ENCODE measurements at regions not wholly inside any gene's neighbourhood (a gene's known extent, or its start where the extent isn't known, plus 50 kb on each side); places are given as distances from the start of the nearest gene placed in this dataset.

- TF ChIP-seq CTCF (IDR thresholded peaks at IDR 0.05; ENCODE audit: poor library complexity) (no peak), EZH2 (IDR thresholded peaks at IDR 0.05; ENCODE audit: borderline replicate concordance) (no peak), EZH2phosphoT487 (IDR thresholded peaks at IDR 0.05; ENCODE audit: low read depth, severe bottlenecking, unreplicated experiment) (no peak)
- 89% methylated on average over 10 of the region's 11 CpGs for WGBS (ENCODE audit: low lambda C conversion rate, missing lambda C conversion rate)
These were observed 60.9 kb upstream of the NECTIN1 start for GRCh38 chr11:119789766-119790407.

GRCh38 chr11:119788911-119789560 lies 60.0 kb upstream of the NECTIN1 start:
- H3K9me2 ChIP-seq (replicated peaks; ENCODE audit: insufficient read depth), result no peaks in the 10 kb centered on the region
- H3K4me1 ChIP-seq (ENCODE audit: insufficient read depth), result no peaks in the 10 kb centered on the region
- no peak overlapping the region for H3K4me3 ChIP-seq
- TF ChIP-seq EZH2 (IDR thresholded peaks at IDR 0.05; ENCODE audit: borderline replicate concordance) (no peak), EZH2phosphoT487 (IDR thresholded peaks at IDR 0.05; ENCODE audit: low read depth, severe bottlenecking, unreplicated experiment) (no peak), CTCF (IDR thresholded peaks at IDR 0.05; ENCODE audit: poor library complexity) (no peak)
- H3K79me2 ChIP-seq, result no peaks in the 10 kb centered on the region
- H2AFZ ChIP-seq, result no peak overlapping the region
- H4K20me1 ChIP-seq (ENCODE audit: insufficient read depth, poor library complexity, severe bottlenecking), result no peaks in the 10 kb centered on the region
- no peaks in the 10 kb centered on the region for H3K9me3 ChIP-seq (ENCODE audit: low read depth)
- no peak for DNase-seq (ENCODE audit: low spot score)
- H3K27me3 ChIP-seq, result no peaks in the 10 kb centered on the region
- H3K4me2 ChIP-seq, result no peak overlapping the region
- WGBS (ENCODE audit: low lambda C conversion rate, missing lambda C conversion rate), result 77% methylated on average over 21 of the region's 22 CpGs
- H3K36me3 ChIP-seq (replicated peaks; ENCODE audit: insufficient read depth, low read depth), result no peaks in the 10 kb centered on the region
- no peak overlapping the region for H3K27ac ChIP-seq

More at GRCh38 chr11:119789766-119790407, 60.9 kb upstream of the NECTIN1 start:
- no peak overlapping the region for H3K4me2 ChIP-seq
- H3K27me3 ChIP-seq, result no peaks in the 10 kb centered on the region
- H4K20me1 ChIP-seq (ENCODE audit: insufficient read depth, poor library complexity, severe bottlenecking), result no peaks in the 10 kb centered on the region
- H3K9me3 ChIP-seq (ENCODE audit: low read depth), result no peaks in the 10 kb centered on the region
- H3K27ac ChIP-seq, result no peak overlapping the region
- H3K79me2 ChIP-seq, result no peaks in the 10 kb centered on the region
- H3K9me2 ChIP-seq (replicated peaks; ENCODE audit: insufficient read depth), result no peaks in the 10 kb centered on the region
- H3K4me3 ChIP-seq, result no peak overlapping the region
- H3K4me1 ChIP-seq (ENCODE audit: insufficient read depth), result no peaks in the 10 kb centered on the region
- no peaks in the 10 kb centered on the region for H3K36me3 ChIP-seq (replicated peaks; ENCODE audit: insufficient read depth, low read depth)
- no peak overlapping the region for H2AFZ ChIP-seq
- DNase-seq (ENCODE audit: low spot score), result no peak

- TF ChIP-seq EZH2phosphoT487 (IDR thresholded peaks at IDR 0.05; ENCODE audit: low read depth, severe bottlenecking, unreplicated experiment) (no peak), CTCF (IDR thresholded peaks at IDR 0.05; ENCODE audit: poor library complexity) (no peak), EZH2 (IDR thresholded peaks at IDR 0.05; ENCODE audit: borderline replicate concordance) (no peak)
- no peaks in the 10 kb centered on the region for H3K4me1 ChIP-seq (ENCODE audit: insufficient read depth)
- no peaks in the 10 kb centered on the region for H3K9me3 ChIP-seq (ENCODE audit: low read depth)
- no peak overlapping the region for H2AFZ ChIP-seq
- no peaks in the 10 kb centered on the region for H3K27me3 ChIP-seq
- H3K79me2 ChIP-seq, result no peaks in the 10 kb centered on the region
- H3K4me3 ChIP-seq, result no peak overlapping the region
- H4K20me1 ChIP-seq (ENCODE audit: insufficient read depth, poor library complexity, severe bottlenecking), result no peaks in the 10 kb centered on the region
- DNase-seq (ENCODE audit: low spot score), result no peak
- H3K4me2 ChIP-seq, result no peak overlapping the region
- H3K9me2 ChIP-seq (replicated peaks; ENCODE audit: insufficient read depth), result no peaks in the 10 kb centered on the region
- H3K27ac ChIP-seq, result no peak overlapping the region
- 80% methylated on average over 11 of the region's 12 CpGs for WGBS (ENCODE audit: low lambda C conversion rate, missing lambda C conversion rate)
- H3K36me3 ChIP-seq (replicated peaks; ENCODE audit: insufficient read depth, low read depth), result no peaks in the 10 kb centered on the region
These were observed 59.3 kb upstream of the NECTIN1 start for GRCh38 chr11:119788096-119788883.

Data from hepatocyte (in vitro differentiated cells).